HCT116 (cell line): ENCODE measurements at regions not wholly inside any gene's neighbourhood (a gene's known extent, or its start where the extent isn't known, plus 50 kb on each side); places are given as distances from the start of the nearest gene placed in this dataset.

Experiments used
- ATAC-seq: fragments of 200-7000 bp; cut with Tn5 transposase; 2 replicates; pipeline ENCODE4 v1.9.1; 2020; ENCODE audit warnings: mild to moderate bottlenecking, moderate library complexity
- BruUV-seq: library from RNA; stranded (reverse); fragments of 400-500 nt; replicated peaks from 2 replicates; lab custom pipeline; 2021; lab: Mats Ljungman, UMichigan
- CTCF ChIA-PET: fragments of 300-600 bp; sonication (Branson Sonifier 250); formaldehyde crosslinking; loops from one replicate; lab custom pipeline; 2021; ENCODE audit warnings: antibody characterized with exemption; lab: Charles Lee
- POLR2A ChIA-PET: fragments of 300-600, 350-600 bp; sonication (Branson Sonifier 250); formaldehyde crosslinking; loops from one replicate; lab custom pipeline; 2021; ENCODE audit warnings: antibody characterized with exemption; lab: Charles Lee
- RAD21 ChIA-PET, 2 experiments: fragments of 300-600 bp; sonication (Branson Sonifier 250); formaldehyde crosslinking; loops; one replicate each; lab custom pipeline; 2023; ENCODE audit warnings: low total read pairs in 2 of 2; ENCODE audit not compliant: uncharacterized antibody in 2 of 2, unreplicated experiment in 2 of 2, low non-redundant PET in 1 of 2; lab: Charles Lee
- DNase-seq: peaks from one replicate; pipeline ENCODE4 v3.0.0-alpha.2; 2010; ENCODE audit warnings: low read depth, low spot score
- H2AFZ ChIP-seq: fragments of 200-600 bp; shearing (Covaris generic), sonication (generic); 2 replicates; pipeline ENCODE4 v1.6.1; 2017; ENCODE audit warnings: low read depth, mixed run types, mixed read lengths, antibody characterized with exemption, low read length; ENCODE audit not compliant: poor library complexity, severe bottlenecking
- H3K27ac ChIP-seq: 2 replicates; pipeline ENCODE4 v1.5.1; 2012; ENCODE audit warnings: low read depth, low read length
- H3K27me3 ChIP-seq: fragments of 200-600 bp; sonication (generic); 2 replicates; pipeline ENCODE4 v1.6.1; 2016; ENCODE audit warnings: mixed run types, low read length, mixed read lengths; ENCODE audit not compliant: insufficient read depth
- H3K36me3 ChIP-seq, 2 experiments: fragments of 200-500 bp in 1 of 2; fragments of 200-600 bp in 1 of 2; sonication (Bioruptor generic) in 1 of 2; sonication (generic) in 1 of 2; 2 replicates each; pipeline versions ENCODE4 v1.5.1 to v1.6.1; 2014 to 2016; ENCODE audit warnings: low read length in 2 of 2, inconsistent platforms in 1 of 2, mixed read lengths in 1 of 2, mixed run types in 1 of 2; ENCODE audit not compliant: insufficient read depth in 2 of 2, control insufficient read depth in 1 of 2
- H3K4me1 ChIP-seq, 2 experiments: fragments of 200-600 bp in 1 of 2; sonication (generic) in 1 of 2; 2 replicates each; pipeline versions ENCODE4 v1.5.1 to v1.6.1; 2012 to 2017; ENCODE audit warnings: low read length in 2 of 2, inconsistent platforms in 1 of 2, mild to moderate bottlenecking in 1 of 2, mixed read lengths in 1 of 2, mixed run types in 1 of 2, moderate library complexity in 1 of 2; ENCODE audit not compliant: insufficient read depth in 2 of 2, control insufficient read depth in 1 of 2
- H3K4me2 ChIP-seq: fragments of 200-600 bp; sonication (generic); 2 replicates; pipeline ENCODE4 v1.6.1; 2017; ENCODE audit warnings: mixed run types, low read length, mixed read lengths
- H3K4me3 ChIP-seq, 2 experiments: fragments of 200-600 bp in 1 of 2; sonication (generic) in 1 of 2; replicated peaks in 1 of 2; 2 replicates each; pipeline ENCODE4 v1.5.1; 2011 to 2016; ENCODE audit warnings: low read length in 2 of 2, control low read depth in 1 of 2, low read depth in 1 of 2, mild to moderate bottlenecking in 1 of 2, mixed read lengths in 1 of 2, mixed run types in 1 of 2
- H3K79me2 ChIP-seq: fragments of 200-600 bp; sonication (generic); 2 replicates; pipeline ENCODE4 v1.6.1; 2017; ENCODE audit warnings: mild to moderate bottlenecking, mixed run types, low read length, moderate library complexity, mixed read lengths; ENCODE audit not compliant: insufficient read depth
- H3K9ac ChIP-seq: fragments of 200-600 bp; sonication (generic); 2 replicates; pipeline ENCODE4 v1.6.1; 2016; ENCODE audit warnings: low read length, mixed read lengths
- H3K9me2 ChIP-seq: fragments of 200-600 bp; sonication (generic), shearing (Covaris generic); 2 replicates; pipeline ENCODE4 v1.6.1; 2017; ENCODE audit warnings: mixed run types, mild to moderate bottlenecking, moderate library complexity; ENCODE audit not compliant: insufficient read depth
- H3K9me3 ChIP-seq, 2 experiments: fragments of 200-500 bp in 1 of 2; fragments of 200-600 bp in 1 of 2; sonication (Bioruptor generic) in 1 of 2; sonication (generic) in 1 of 2; 2 replicates each; pipeline ENCODE4 v1.6.1; 2014 to 2017; ENCODE audit warnings: low read length in 2 of 2, mixed read lengths in 2 of 2, inconsistent platforms in 1 of 2, low read depth in 1 of 2, mild to moderate bottlenecking in 1 of 2, mixed run types in 1 of 2, moderate library complexity in 1 of 2; ENCODE audit not compliant: control insufficient read depth in 1 of 2, insufficient read depth in 1 of 2
- H4K20me1 ChIP-seq: fragments of 200-600 bp; sonication (generic), shearing (Covaris generic); 2 replicates; pipeline ENCODE4 v1.6.1; 2017; ENCODE audit warnings: mixed run types, mild to moderate bottlenecking, moderate library complexity; ENCODE audit not compliant: insufficient read depth
- CEBPB ChIP-seq: IDR thresholded peaks from 2 replicates; pipeline ENCODE4 v1.6.1; 2012; ENCODE audit warnings: low read depth
- CTCF ChIP-seq, 3 experiments: fragments of 200-600 bp in 1 of 3; sonication (generic) in 1 of 3; IDR thresholded peaks in 2 of 3; conservative IDR thresholded peaks in 1 of 3; 2 replicates each; pipeline ENCODE4 v1.5.1; 2012 to 2017; ENCODE audit warnings: low read depth in 2 of 3, low read length in 2 of 3, antibody characterized with exemption in 1 of 3, borderline replicate concordance in 1 of 3, control low read depth in 1 of 3, mild to moderate bottlenecking in 1 of 3, mixed read lengths in 1 of 3, mixed run types in 1 of 3, moderate library complexity in 1 of 3; ENCODE audit not compliant: insufficient read depth in 1 of 3
- ELF1 ChIP-seq: IDR thresholded peaks from 2 replicates; pipeline ENCODE4 v1.6.1; 2012; ENCODE audit warnings: low read depth, borderline replicate concordance
- EZH2phosphoT487 ChIP-seq: fragments of 200-600 bp; IDR thresholded peaks from 2 replicates; pipeline ENCODE4 v1.6.1; 2018; ENCODE audit warnings: antibody characterized with exemption, borderline replicate concordance
- FOSL1 ChIP-seq: IDR thresholded peaks from 2 replicates; pipeline ENCODE4 v1.6.1; 2012; ENCODE audit warnings: low read depth
- JUND ChIP-seq: IDR thresholded peaks from 2 replicates; pipeline ENCODE4 v1.6.1; 2012
- REST ChIP-seq: IDR thresholded peaks from 2 replicates; pipeline ENCODE4 v1.6.1; 2012; ENCODE audit warnings: low read depth
- SIN3A ChIP-seq: IDR thresholded peaks from 2 replicates; pipeline ENCODE4 v1.6.1; 2012; ENCODE audit warnings: low read depth
- TCF7L2 ChIP-seq: IDR thresholded peaks from 2 replicates; pipeline ENCODE4 v1.7.0; 2011; ENCODE audit warnings: borderline replicate concordance, inconsistent platforms; ENCODE audit not compliant: insufficient read depth, insufficient read length; ENCODE audit errors: extremely low read depth
- YY1 ChIP-seq: IDR thresholded peaks from 2 replicates; pipeline ENCODE4 v1.6.1; 2011; ENCODE audit warnings: low read length, low read depth, moderate library complexity, mild to moderate bottlenecking; ENCODE audit not compliant: insufficient replicate concordance; ENCODE audit errors: extremely low read depth
- ZBTB33 ChIP-seq: IDR thresholded peaks from 2 replicates; pipeline ENCODE4 v1.6.1; 2011; ENCODE audit warnings: mild to moderate bottlenecking, low read length, moderate library complexity; ENCODE audit not compliant: insufficient replicate concordance; ENCODE audit errors: extremely low read depth
- ZFX ChIP-seq: fragments of 450-650 bp; IDR thresholded peaks from 2 replicates; pipeline ENCODE4 v1.6.1; 2017
- intact Hi-C: fragments of 100-400 bp; cut with micrococcal nuclease; formaldehyde crosslinking; loops from 2 replicates; pipeline ENCODE4 v1.10.0; 2022

- TF ChIP-seq ELF1 (no peak), SIN3A (no peak), JUND (no peak), FOSL1 (no peak)
These were observed 99.5 kb downstream of the PRDM9 start (continued) for GRCh38 chr5:23606927-23607326.

GRCh38 chr5:23612701-23613100, 105.3 kb downstream of the PRDM9 start:
- ChIA-PET RAD21 (no interaction called here), CTCF (no interaction called here), POLR2A (no interaction called here)
- intact Hi-C loops: no loop called here
- H3K79me2 ChIP-seq: no peaks in the 10 kb centered on the region
- TF ChIP-seq ZBTB33: no peak
- no peak for TF ChIP-seq ZFX
- TF ChIP-seq YY1: no peak
- no peak for TF ChIP-seq TCF7L2
- no peak for TF ChIP-seq FOSL1
- TF ChIP-seq REST: no peak
- no peak for TF ChIP-seq CEBPB
- TF ChIP-seq ELF1: no peak
- TF ChIP-seq EZH2phosphoT487: no peak
- no peak for TF ChIP-seq CTCF (IDR thresholded peaks at IDR 0.05 in 2 of 3, conservative IDR thresholded peaks at IDR 0.05 in 1 of 3; ENCODE audit: borderline replicate concordance in 1 of 3, insufficient read depth in 1 of 3, low read depth in 2 of 3, low read length in 2 of 3)
- no peaks in the 10 kb centered on the region for H3K36me3 ChIP-seq
- no peaks in the 10 kb centered on the region for H3K4me1 ChIP-seq
- no peak for ATAC-seq
- BruUV-seq: no TSS peak
- peaks cover 9 to 29% of the 10 kb centered on the region in 2 experiments; a peak in 2 of 4 replicates for H3K9me3 ChIP-seq
- DNase-seq: no peak
- no peaks in the 10 kb centered on the region for H4K20me1 ChIP-seq
- H3K4me2 ChIP-seq: no peak overlapping the region
- no peaks in the 10 kb centered on the region for H3K9me2 ChIP-seq
- H3K9ac ChIP-seq: no peak overlapping the region
- H2AFZ ChIP-seq: no peak overlapping the region
- no peak overlapping the region for H3K4me3 ChIP-seq
- H3K27me3 ChIP-seq: no peaks in the 10 kb centered on the region
- H3K27ac ChIP-seq: no peak overlapping the region
